HCT116 (cell line): ENCODE measurements at regions not wholly inside any gene's neighbourhood (a gene's known extent, or its start where the extent isn't known, plus 50 kb on each side); places are given as distances from the start of the nearest gene placed in this dataset.

Experiments used
- ATAC-seq: fragments of 200-7000 bp; cut with Tn5 transposase; 2 replicates; pipeline ENCODE4 v1.9.1; 2020; ENCODE audit warnings: mild to moderate bottlenecking, moderate library complexity
- BruUV-seq: library from RNA; stranded (reverse); fragments of 400-500 nt; replicated peaks from 2 replicates; lab custom pipeline; 2021; lab: Mats Ljungman, UMichigan
- CTCF ChIA-PET: fragments of 300-600 bp; sonication (Branson Sonifier 250); formaldehyde crosslinking; loops from one replicate; lab custom pipeline; 2021; ENCODE audit warnings: antibody characterized with exemption; lab: Charles Lee
- POLR2A ChIA-PET: fragments of 300-600, 350-600 bp; sonication (Branson Sonifier 250); formaldehyde crosslinking; loops from one replicate; lab custom pipeline; 2021; ENCODE audit warnings: antibody characterized with exemption; lab: Charles Lee
- RAD21 ChIA-PET, 2 experiments: fragments of 300-600 bp; sonication (Branson Sonifier 250); formaldehyde crosslinking; loops; one replicate each; lab custom pipeline; 2023; ENCODE audit warnings: low total read pairs in 2 of 2; ENCODE audit not compliant: uncharacterized antibody in 2 of 2, unreplicated experiment in 2 of 2, low non-redundant PET in 1 of 2; lab: Charles Lee
- DNase-seq: peaks from one replicate; pipeline ENCODE4 v3.0.0-alpha.2; 2010; ENCODE audit warnings: low read depth, low spot score
- H2AFZ ChIP-seq: fragments of 200-600 bp; shearing (Covaris generic), sonication (generic); 2 replicates; pipeline ENCODE4 v1.6.1; 2017; ENCODE audit warnings: low read depth, mixed run types, mixed read lengths, antibody characterized with exemption, low read length; ENCODE audit not compliant: poor library complexity, severe bottlenecking
- H3K27ac ChIP-seq: 2 replicates; pipeline ENCODE4 v1.5.1; 2012; ENCODE audit warnings: low read depth, low read length
- H3K27me3 ChIP-seq: fragments of 200-600 bp; sonication (generic); 2 replicates; pipeline ENCODE4 v1.6.1; 2016; ENCODE audit warnings: mixed run types, low read length, mixed read lengths; ENCODE audit not compliant: insufficient read depth
- H3K36me3 ChIP-seq, 2 experiments: fragments of 200-500 bp in 1 of 2; fragments of 200-600 bp in 1 of 2; sonication (Bioruptor generic) in 1 of 2; sonication (generic) in 1 of 2; 2 replicates each; pipeline versions ENCODE4 v1.5.1 to v1.6.1; 2014 to 2016; ENCODE audit warnings: low read length in 2 of 2, inconsistent platforms in 1 of 2, mixed read lengths in 1 of 2, mixed run types in 1 of 2; ENCODE audit not compliant: insufficient read depth in 2 of 2, control insufficient read depth in 1 of 2
- H3K4me1 ChIP-seq, 2 experiments: fragments of 200-600 bp in 1 of 2; sonication (generic) in 1 of 2; 2 replicates each; pipeline versions ENCODE4 v1.5.1 to v1.6.1; 2012 to 2017; ENCODE audit warnings: low read length in 2 of 2, inconsistent platforms in 1 of 2, mild to moderate bottlenecking in 1 of 2, mixed read lengths in 1 of 2, mixed run types in 1 of 2, moderate library complexity in 1 of 2; ENCODE audit not compliant: insufficient read depth in 2 of 2, control insufficient read depth in 1 of 2
- H3K4me2 ChIP-seq: fragments of 200-600 bp; sonication (generic); 2 replicates; pipeline ENCODE4 v1.6.1; 2017; ENCODE audit warnings: mixed run types, low read length, mixed read lengths
- H3K4me3 ChIP-seq, 2 experiments: fragments of 200-600 bp in 1 of 2; sonication (generic) in 1 of 2; replicated peaks in 1 of 2; 2 replicates each; pipeline ENCODE4 v1.5.1; 2011 to 2016; ENCODE audit warnings: low read length in 2 of 2, control low read depth in 1 of 2, low read depth in 1 of 2, mild to moderate bottlenecking in 1 of 2, mixed read lengths in 1 of 2, mixed run types in 1 of 2
- H3K79me2 ChIP-seq: fragments of 200-600 bp; sonication (generic); 2 replicates; pipeline ENCODE4 v1.6.1; 2017; ENCODE audit warnings: mild to moderate bottlenecking, mixed run types, low read length, moderate library complexity, mixed read lengths; ENCODE audit not compliant: insufficient read depth
- H3K9ac ChIP-seq: fragments of 200-600 bp; sonication (generic); 2 replicates; pipeline ENCODE4 v1.6.1; 2016; ENCODE audit warnings: low read length, mixed read lengths
- H3K9me2 ChIP-seq: fragments of 200-600 bp; sonication (generic), shearing (Covaris generic); 2 replicates; pipeline ENCODE4 v1.6.1; 2017; ENCODE audit warnings: mixed run types, mild to moderate bottlenecking, moderate library complexity; ENCODE audit not compliant: insufficient read depth
- H3K9me3 ChIP-seq, 2 experiments: fragments of 200-500 bp in 1 of 2; fragments of 200-600 bp in 1 of 2; sonication (Bioruptor generic) in 1 of 2; sonication (generic) in 1 of 2; 2 replicates each; pipeline ENCODE4 v1.6.1; 2014 to 2017; ENCODE audit warnings: low read length in 2 of 2, mixed read lengths in 2 of 2, inconsistent platforms in 1 of 2, low read depth in 1 of 2, mild to moderate bottlenecking in 1 of 2, mixed run types in 1 of 2, moderate library complexity in 1 of 2; ENCODE audit not compliant: control insufficient read depth in 1 of 2, insufficient read depth in 1 of 2
- H4K20me1 ChIP-seq: fragments of 200-600 bp; sonication (generic), shearing (Covaris generic); 2 replicates; pipeline ENCODE4 v1.6.1; 2017; ENCODE audit warnings: mixed run types, mild to moderate bottlenecking, moderate library complexity; ENCODE audit not compliant: insufficient read depth
- ATF3 ChIP-seq: IDR thresholded peaks from 2 replicates; pipeline ENCODE4 v1.6.1; 2012
- CBX3 ChIP-seq: IDR thresholded peaks from 2 replicates; pipeline ENCODE4 v1.6.1; 2012; ENCODE audit warnings: low read depth
- CEBPB ChIP-seq: IDR thresholded peaks from 2 replicates; pipeline ENCODE4 v1.6.1; 2012; ENCODE audit warnings: low read depth
- CTCF ChIP-seq, 3 experiments: fragments of 200-600 bp in 1 of 3; sonication (generic) in 1 of 3; IDR thresholded peaks in 2 of 3; conservative IDR thresholded peaks in 1 of 3; 2 replicates each; pipeline ENCODE4 v1.5.1; 2012 to 2017; ENCODE audit warnings: low read depth in 2 of 3, low read length in 2 of 3, antibody characterized with exemption in 1 of 3, borderline replicate concordance in 1 of 3, control low read depth in 1 of 3, mild to moderate bottlenecking in 1 of 3, mixed read lengths in 1 of 3, mixed run types in 1 of 3, moderate library complexity in 1 of 3; ENCODE audit not compliant: insufficient read depth in 1 of 3
- EGR1 ChIP-seq: IDR thresholded peaks from 2 replicates; pipeline ENCODE4 v1.6.1; 2012; ENCODE audit warnings: low read depth
- EZH2 ChIP-seq: fragments of 200-600 bp; sonication (generic); IDR thresholded peaks from 2 replicates; pipeline ENCODE4 v1.6.1; 2017; ENCODE audit warnings: antibody characterized with exemption, mixed run types
- JUND ChIP-seq: IDR thresholded peaks from 2 replicates; pipeline ENCODE4 v1.6.1; 2012
- POLR2A ChIP-seq: IDR thresholded peaks from 2 replicates; pipeline ENCODE4 v1.7.0; 2011; ENCODE audit warnings: borderline replicate concordance; ENCODE audit not compliant: insufficient read depth, insufficient read length; ENCODE audit errors: extremely low read depth
- RAD21 ChIP-seq: IDR thresholded peaks from 2 replicates; pipeline ENCODE4 v1.6.1; 2012; ENCODE audit warnings: low read depth, mild to moderate bottlenecking
- REST ChIP-seq: IDR thresholded peaks from 2 replicates; pipeline ENCODE4 v1.6.1; 2012; ENCODE audit warnings: low read depth
- SRF ChIP-seq: IDR thresholded peaks from 2 replicates; pipeline ENCODE4 v1.6.1; 2012; ENCODE audit warnings: low read depth
- YY1 ChIP-seq: IDR thresholded peaks from 2 replicates; pipeline ENCODE4 v1.6.1; 2011; ENCODE audit warnings: low read length, low read depth, moderate library complexity, mild to moderate bottlenecking; ENCODE audit not compliant: insufficient replicate concordance; ENCODE audit errors: extremely low read depth
- ZFX ChIP-seq: fragments of 450-650 bp; IDR thresholded peaks from 2 replicates; pipeline ENCODE4 v1.6.1; 2017
- ZNF274 ChIP-seq: fragments of 200-500 bp; sonication (Bioruptor generic); IDR thresholded peaks from 2 replicates; pipeline ENCODE4 v1.6.1; 2014; ENCODE audit warnings: mild to moderate bottlenecking, low read depth, low read length, inconsistent platforms
- intact Hi-C: fragments of 100-400 bp; cut with micrococcal nuclease; formaldehyde crosslinking; loops from 2 replicates; pipeline ENCODE4 v1.10.0; 2022

GRCh38 chr20:48139262-48140041 is 354.2 kb upstream of the SULF2 start:
- CTCF ChIA-PET = no interaction called here
- Histone ChIP-seq H3K27me3 (peaks cover 25% of the 10 kb centered on the region), H2AFZ (no peak overlapping the region)
- TF ChIP-seq POLR2A (no peak), CBX3 (no peak), SRF (no peak), ZNF274 (no peak), JUND (no peak), REST (no peak), CEBPB (no peak), ZFX (no peak), YY1 (no peak), RAD21 (no peak), CTCF (IDR thresholded peaks at IDR 0.05 in 2 of 3, conservative IDR thresholded peaks at IDR 0.05 in 1 of 3; ENCODE audit: borderline replicate concordance in 1 of 3, insufficient read depth in 1 of 3, low read depth in 2 of 3, low read length in 2 of 3) (no peak), ATF3 (no peak), EGR1 (no peak), EZH2 (no peak)
- TF ChIP-seq, all 23 proteins: peak for 0
- H4K20me1 ChIP-seq = no peaks in the 10 kb centered on the region
- intact Hi-C loops = no loop called here
- H3K27ac ChIP-seq = no peak overlapping the region
- POLR2A ChIA-PET = no interaction called here
- DNase-seq (no peak), ATAC-seq (no peak)
- H3K79me2 ChIP-seq = no peaks in the 10 kb centered on the region
- no TSS peak for BruUV-seq
- H3K9ac ChIP-seq = no peak overlapping the region
- H3K4me1 ChIP-seq = no peaks in the 10 kb centered on the region
- H3K9me3 ChIP-seq = peaks cover 0 to 5% of the 10 kb centered on the region in 2 experiments; a peak in 1 of 4 replicates
- RAD21 ChIA-PET = no interaction called here
- H3K9me2 ChIP-seq = no peaks in the 10 kb centered on the region
- no peak overlapping the region for H3K4me2 ChIP-seq
- H3K36me3 ChIP-seq = no peaks in the 10 kb centered on the region
- no peak overlapping the region for H3K4me3 ChIP-seq
